Gastrocnemius medialis (tissue), 4 donors: ENCODE measurements at regions not wholly inside any gene's neighbourhood (a gene's known extent, or its start where the extent isn't known, plus 50 kb on each side); places are given as distances from the start of the nearest gene placed in this dataset.

Experiments used
- CTCF ChIP-seq, 5 experiments: fragments of 450-650 bp in 3 of 5; fragments of 200-600 bp in 2 of 5; sonication (generic) in 2 of 5; IDR thresholded peaks in 4 of 5; conservative IDR thresholded peaks in 1 of 5; 1 replicate in 4 of 5; 2 replicates in 1 of 5; pipeline ENCODE4 v1.5.1; 2016 to 2019; ENCODE audit warnings: antibody characterized with exemption in 5 of 5, mild to moderate bottlenecking in 3 of 5, moderate library complexity in 3 of 5
- POLR2A ChIP-seq, 2 donors: fragments of 450-650 bp; IDR thresholded peaks; one replicate each; pipeline ENCODE4 v1.6.1; 2017; ENCODE audit warnings: antibody characterized with exemption in 2 of 2, mild to moderate bottlenecking in 2 of 2, moderate library complexity in 2 of 2

GRCh38 chr9:105968811-105969466 lies 274.6 kb downstream of the TMEM38B start:
- TF ChIP-seq CTCF (IDR thresholded peaks at IDR 0.05 in 4 of 5, conservative IDR thresholded peaks at IDR 0.05 in 1 of 5) (no peak), POLR2A (IDR thresholded peaks at IDR 0.05) (no peak)
